HG02623 (cell line): ENCODE measurements at regions not wholly inside any gene's neighbourhood (a gene's known extent, or its start where the extent isn't known, plus 50 kb on each side); places are given as distances from the start of the nearest gene placed in this dataset.
"Not testable (repeated sequence)": the region's sequence is repeated elsewhere in the genome, so short reads cannot be mapped to it uniquely, and the experiment has no call there.

Experiments used
- ATAC-seq: cut with Tn5 transposase; IDR thresholded peaks from one replicate; pipeline ENCODE4 v1.9.1; 2021; ENCODE audit warnings: moderate library complexity; ENCODE audit not compliant: unreplicated experiment

- ATAC-seq: no peak
These were observed 155.6 kb upstream of the SEMA3C start for GRCh38 chr7:81074406-81074805.

GRCh38 chr7:81073931-81074251 is 155.0 kb upstream of the SEMA3C start:
- ATAC-seq: no peak

- ATAC-seq: no peak
These were observed 152.1 kb upstream of the SEMA3C start for GRCh38 chr7:81070956-81071355.

- ATAC-seq: no peak
These were observed 147.9 kb upstream of the SEMA3C start for GRCh38 chr7:81066797-81067196.

- no peak for ATAC-seq
These were observed 145.6 kb upstream of the SEMA3C start for GRCh38 chr7:81064426-81064825.

- no peak for ATAC-seq
These were observed 143.9 kb upstream of the SEMA3C start for GRCh38 chr7:81062755-81063154.

GRCh38 chr7:81057469-81057868 is 138.6 kb upstream of the SEMA3C start:
- ATAC-seq: not testable (repeated sequence)

- ATAC-seq: no peak
These were observed 134.8 kb upstream of the SEMA3C start for GRCh38 chr7:81053623-81054022.

GRCh38 chr7:81051811-81052413 is 133.1 kb upstream of the SEMA3C start:
- no peak for ATAC-seq

- ATAC-seq: no peak
These were observed 126.7 kb upstream of the SEMA3C start for GRCh38 chr7:81045491-81046030.

- ATAC-seq: not testable (repeated sequence)
These were observed 123.8 kb upstream of the SEMA3C start for GRCh38 chr7:81042646-81043045.

- ATAC-seq: no peak
These were observed 121.6 kb upstream of the SEMA3C start for GRCh38 chr7:81040496-81040895.

GRCh38 chr7:81036871-81037270 is 118.0 kb upstream of the SEMA3C start:
- no peak for ATAC-seq

- no peak for ATAC-seq
These were observed 117.2 kb upstream of the SEMA3C start for GRCh38 chr7:81036057-81036456.

- no peak for ATAC-seq
These were observed 113.1 kb upstream of the SEMA3C start for GRCh38 chr7:81031996-81032395.

- no peak for ATAC-seq
These were observed 112.4 kb upstream of the SEMA3C start for GRCh38 chr7:81031243-81031642.

- no peak for ATAC-seq
These were observed 111.6 kb upstream of the SEMA3C start for GRCh38 chr7:81030472-81030871.

- no peak for ATAC-seq
These were observed 110.7 kb upstream of the SEMA3C start for GRCh38 chr7:81029511-81029910.

- ATAC-seq: no peak
These were observed 106.5 kb upstream of the SEMA3C start for GRCh38 chr7:81025360-81025759.

GRCh38 chr7:81014908-81015307 is 96.1 kb upstream of the SEMA3C start:
- ATAC-seq: no peak

- no peak for ATAC-seq
These were observed 95.4 kb upstream of the SEMA3C start for GRCh38 chr7:81014266-81014665.

GRCh38 chr7:81013083-81013817 is 94.4 kb upstream of the SEMA3C start:
- ATAC-seq: no peak

- ATAC-seq: no peak
These were observed 90.0 kb upstream of the SEMA3C start for GRCh38 chr7:81008901-81009300.
